SK-N-SH (cell line): ENCODE measurements at regions not wholly inside any gene's neighbourhood (a gene's known extent, or its start where the extent isn't known, plus 50 kb on each side); places are given as distances from the start of the nearest gene placed in this dataset.

Experiments
- CTCF ChIA-PET: fragments of 300-600, 350-600 bp; formaldehyde crosslinking; extraction: SDS; loops from one replicate; lab custom pipeline; 2021; lab: Yijun Ruan, JAX
- POLR2A ChIA-PET: fragments of 350-600 bp; sonication (Branson Sonifier 250); formaldehyde crosslinking; extraction: SDS; loops from one replicate; lab custom pipeline; 2020; ENCODE audit warnings: antibody characterized with exemption, inconsistent platforms; lab: Yijun Ruan, JAX
- DNase-seq: peaks from one replicate; pipeline ENCODE4 v3.0.0; 2012
- H2AFZ ChIP-seq: fragments of 200-600 bp; sonication (generic); 2 replicates; pipeline ENCODE4 v1.8.1; 2016; ENCODE audit warnings: antibody characterized with exemption, mild to moderate bottlenecking, low read depth
- H3F3A ChIP-seq: fragments of 200-600 bp; sonication (generic); replicated peaks from 2 replicates; pipeline ENCODE3; 2016; ENCODE audit warnings: antibody characterized with exemption, mild to moderate bottlenecking; ENCODE audit not compliant: insufficient read depth
- H3K27ac ChIP-seq, 2 experiments: fragments of 200-500 bp in 1 of 2; fragments of 200-600 bp in 1 of 2; sonication (Bioruptor generic) in 1 of 2; sonication (generic), shearing (Covaris generic) in 1 of 2; 2 replicates each; pipeline versions ENCODE4 v1.5.1 to v1.6.1; 2014 to 2016; ENCODE audit warnings: low read depth in 2 of 2, inconsistent platforms in 1 of 2, low read length in 1 of 2, mild to moderate bottlenecking in 1 of 2, mixed read lengths in 1 of 2
- H3K27me3 ChIP-seq: fragments of 200-600 bp; sonication (generic), shearing (Covaris generic); 2 replicates; pipeline ENCODE4 v1.6.1; 2016; ENCODE audit warnings: mixed run types; ENCODE audit not compliant: insufficient read depth
- H3K36me3 ChIP-seq, 2 experiments: fragments of 200-500 bp in 1 of 2; fragments of 200-600 bp in 1 of 2; sonication (Bioruptor generic) in 1 of 2; sonication (generic) in 1 of 2; replicated peaks in 1 of 2; 2 replicates each; pipeline versions ENCODE3 to v1.5.1; 2014 to 2016; ENCODE audit warnings: low read length in 1 of 2, mild to moderate bottlenecking in 1 of 2; ENCODE audit not compliant: insufficient read depth in 2 of 2, control insufficient read depth in 1 of 2
- H3K4me1 ChIP-seq, 2 experiments: fragments of 200-500 bp in 1 of 2; fragments of 200-600 bp in 1 of 2; sonication (Bioruptor generic) in 1 of 2; sonication (generic), shearing (Covaris generic) in 1 of 2; 2 replicates each; pipeline versions ENCODE4 v1.5.1 to v1.6.1; 2014 to 2016; ENCODE audit warnings: low read depth in 1 of 2, low read length in 1 of 2, mixed run types in 1 of 2; ENCODE audit not compliant: insufficient read depth in 2 of 2, control insufficient read depth in 1 of 2
- H3K4me2 ChIP-seq: fragments of 200-600 bp; sonication (generic), shearing (Covaris generic); 2 replicates; pipeline ENCODE4 v1.6.1; 2017; ENCODE audit warnings: mixed run types
- H3K4me3 ChIP-seq, 2 experiments: fragments of 200-500 bp in 1 of 2; fragments of 200-600 bp in 1 of 2; sonication (Bioruptor generic) in 1 of 2; sonication (generic), shearing (Covaris generic) in 1 of 2; 2 replicates each; pipeline versions ENCODE4 v1.5.1 to v1.8.1; 2014 to 2016; ENCODE audit warnings: low read depth in 2 of 2, inconsistent platforms in 1 of 2, low read length in 1 of 2, mild to moderate bottlenecking in 1 of 2, mixed read lengths in 1 of 2, moderate library complexity in 1 of 2
- H3K79me2 ChIP-seq: fragments of 200-600 bp; sonication (generic); 2 replicates; pipeline ENCODE4 v1.8.1; 2017; ENCODE audit warnings: mild to moderate bottlenecking; ENCODE audit not compliant: insufficient read depth
- H3K9ac ChIP-seq: fragments of 200-600 bp; sonication (generic); 2 replicates; pipeline ENCODE4 v1.6.1; 2017; ENCODE audit warnings: mixed run types
- H3K9me2 ChIP-seq: fragments of 200-600 bp; sonication (generic); 2 replicates; pipeline ENCODE4 v1.6.1; 2017; ENCODE audit warnings: mixed run types
- H3K9me3 ChIP-seq: fragments of 200-600 bp; sonication (generic); 2 replicates; pipeline ENCODE4 v1.6.1; 2017; ENCODE audit warnings: mixed run types, mild to moderate bottlenecking, moderate library complexity
- H4K20me1 ChIP-seq: fragments of 200-600 bp; sonication (generic); 2 replicates; pipeline ENCODE4 v1.6.1; 2017; ENCODE audit warnings: mild to moderate bottlenecking, mixed run types; ENCODE audit not compliant: insufficient read depth
- ELF1 ChIP-seq: IDR thresholded peaks from 2 replicates; pipeline ENCODE4 v1.4.0; 2012
- EZH2phosphoT487 ChIP-seq: fragments of 200-600 bp; sonication (generic); IDR thresholded peaks from 2 replicates; pipeline ENCODE4 v1.6.1; 2017; ENCODE audit warnings: low read depth, mixed run types, mild to moderate bottlenecking, antibody characterized with exemption, moderate library complexity, borderline replicate concordance
- FOXJ3 ChIP-seq: sonication (generic); formaldehyde crosslinking; IDR thresholded peaks from 2 replicates; pipeline ENCODE4 v1.5.1; 2020; ENCODE audit warnings: mild to moderate bottlenecking, missing genetic modification reagents
- FOXM1 ChIP-seq: IDR thresholded peaks from 2 replicates; pipeline ENCODE4 v1.4.0; 2012; ENCODE audit warnings: low read depth, mild to moderate bottlenecking
- JUND ChIP-seq: IDR thresholded peaks from 2 replicates; pipeline ENCODE4 v1.4.0; 2012
- MEF2A ChIP-seq: IDR thresholded peaks from 2 replicates; pipeline ENCODE4 v1.4.0; 2012; ENCODE audit warnings: low read depth, borderline replicate concordance
- MXI1 ChIP-seq: IDR thresholded peaks from 2 replicates; pipeline ENCODE4 v1.6.1; 2012; ENCODE audit warnings: mild to moderate bottlenecking, low read depth, low read length, improper control_type of control experiment
- NRF1 ChIP-seq: IDR thresholded peaks from 2 replicates; pipeline ENCODE4 v1.6.1; 2012; ENCODE audit warnings: low read depth, mild to moderate bottlenecking, low read length
- RAD21 ChIP-seq: IDR thresholded peaks from 2 replicates; pipeline ENCODE4 v1.6.1; 2012; ENCODE audit warnings: mild to moderate bottlenecking, low read length
- RXRA ChIP-seq: IDR thresholded peaks from 2 replicates; pipeline ENCODE4 v1.4.0; 2012; ENCODE audit warnings: low read depth, mild to moderate bottlenecking, borderline replicate concordance
- SMC3 ChIP-seq: IDR thresholded peaks from 2 replicates; pipeline ENCODE4 v1.6.1; 2012; ENCODE audit warnings: low read depth, low read length, improper control_type of control experiment
- WGBS: methylation state at CpG from one replicate; pipeline ENCODE4 v1.1.6; 2017; ENCODE audit warnings: low lambda C conversion rate; 5-methylcytosine and 5-hydroxymethylcytosine counted together
- TF ChIP-seq, protein P1 (sequence below): IDR thresholded peaks from 2 replicates; pipeline ENCODE4 v1.6.1; 2012; ENCODE audit warnings: mild to moderate bottlenecking, low read depth, low read length, moderate library complexity
- TF ChIP-seq, protein P2 (sequence below): fragments of 150-350 bp; IDR thresholded peaks from 2 replicates; pipeline ENCODE4 v1.6.1; 2017; ENCODE audit warnings: antibody characterized with exemption, low read length, low read depth, borderline replicate concordance

DNA sequence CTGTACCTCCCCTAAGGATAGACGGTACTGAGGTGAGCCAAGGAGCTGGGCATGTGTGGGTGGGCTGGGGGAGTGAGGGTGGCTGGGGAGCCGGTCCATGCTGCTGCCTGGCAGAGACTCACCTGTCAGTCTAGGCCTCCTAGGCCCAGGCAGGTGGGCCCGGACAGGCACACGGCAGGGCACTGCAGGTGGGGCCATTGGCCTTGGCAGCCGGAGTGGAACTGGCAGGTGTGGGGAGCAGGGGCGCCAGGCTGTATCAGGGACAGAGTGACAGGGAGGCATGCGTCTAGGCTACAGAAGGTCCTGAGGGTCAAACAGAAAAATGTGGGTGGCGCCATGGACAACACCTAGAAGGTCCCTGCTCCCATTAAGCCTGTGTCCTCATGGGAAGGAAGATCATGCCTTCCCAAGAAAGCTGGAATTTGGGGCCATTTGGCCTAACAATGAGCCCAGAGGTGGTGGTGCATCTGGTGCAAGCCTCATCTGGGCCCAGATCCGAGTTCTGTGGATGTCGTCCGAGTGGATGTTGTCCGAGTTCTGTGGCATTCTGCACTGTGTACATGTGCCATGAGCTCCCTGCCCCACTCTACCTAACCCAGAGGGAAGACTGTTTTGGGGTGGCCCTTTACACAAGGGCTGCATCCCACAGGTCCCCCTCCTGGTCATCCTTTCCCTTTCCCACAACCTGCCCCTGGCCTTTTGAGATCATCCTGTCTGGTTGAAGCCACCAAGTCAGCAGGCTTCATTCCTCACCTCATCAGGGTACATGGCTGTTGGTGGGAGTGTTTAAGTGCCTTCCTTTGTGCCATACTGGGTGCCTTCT is 249.7 kb downstream of the GLI2 start (continued):
- TF ChIP-seq, protein P1, sequence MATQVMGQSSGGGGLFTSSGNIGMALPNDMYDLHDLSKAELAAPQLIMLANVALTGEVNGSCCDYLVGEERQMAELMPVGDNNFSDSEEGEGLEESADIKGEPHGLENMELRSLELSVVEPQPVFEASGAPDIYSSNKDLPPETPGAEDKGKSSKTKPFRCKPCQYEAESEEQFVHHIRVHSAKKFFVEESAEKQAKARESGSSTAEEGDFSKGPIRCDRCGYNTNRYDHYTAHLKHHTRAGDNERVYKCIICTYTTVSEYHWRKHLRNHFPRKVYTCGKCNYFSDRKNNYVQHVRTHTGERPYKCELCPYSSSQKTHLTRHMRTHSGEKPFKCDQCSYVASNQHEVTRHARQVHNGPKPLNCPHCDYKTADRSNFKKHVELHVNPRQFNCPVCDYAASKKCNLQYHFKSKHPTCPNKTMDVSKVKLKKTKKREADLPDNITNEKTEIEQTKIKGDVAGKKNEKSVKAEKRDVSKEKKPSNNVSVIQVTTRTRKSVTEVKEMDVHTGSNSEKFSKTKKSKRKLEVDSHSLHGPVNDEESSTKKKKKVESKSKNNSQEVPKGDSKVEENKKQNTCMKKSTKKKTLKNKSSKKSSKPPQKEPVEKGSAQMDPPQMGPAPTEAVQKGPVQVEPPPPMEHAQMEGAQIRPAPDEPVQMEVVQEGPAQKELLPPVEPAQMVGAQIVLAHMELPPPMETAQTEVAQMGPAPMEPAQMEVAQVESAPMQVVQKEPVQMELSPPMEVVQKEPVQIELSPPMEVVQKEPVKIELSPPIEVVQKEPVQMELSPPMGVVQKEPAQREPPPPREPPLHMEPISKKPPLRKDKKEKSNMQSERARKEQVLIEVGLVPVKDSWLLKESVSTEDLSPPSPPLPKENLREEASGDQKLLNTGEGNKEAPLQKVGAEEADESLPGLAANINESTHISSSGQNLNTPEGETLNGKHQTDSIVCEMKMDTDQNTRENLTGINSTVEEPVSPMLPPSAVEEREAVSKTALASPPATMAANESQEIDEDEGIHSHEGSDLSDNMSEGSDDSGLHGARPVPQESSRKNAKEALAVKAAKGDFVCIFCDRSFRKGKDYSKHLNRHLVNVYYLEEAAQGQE = no peak
- TF ChIP-seq FOXJ3 (CRISPR knock-in tag) = no peak
- TF ChIP-seq EZH2phosphoT487 = no peak
- no peak for TF ChIP-seq JUND

DNA sequence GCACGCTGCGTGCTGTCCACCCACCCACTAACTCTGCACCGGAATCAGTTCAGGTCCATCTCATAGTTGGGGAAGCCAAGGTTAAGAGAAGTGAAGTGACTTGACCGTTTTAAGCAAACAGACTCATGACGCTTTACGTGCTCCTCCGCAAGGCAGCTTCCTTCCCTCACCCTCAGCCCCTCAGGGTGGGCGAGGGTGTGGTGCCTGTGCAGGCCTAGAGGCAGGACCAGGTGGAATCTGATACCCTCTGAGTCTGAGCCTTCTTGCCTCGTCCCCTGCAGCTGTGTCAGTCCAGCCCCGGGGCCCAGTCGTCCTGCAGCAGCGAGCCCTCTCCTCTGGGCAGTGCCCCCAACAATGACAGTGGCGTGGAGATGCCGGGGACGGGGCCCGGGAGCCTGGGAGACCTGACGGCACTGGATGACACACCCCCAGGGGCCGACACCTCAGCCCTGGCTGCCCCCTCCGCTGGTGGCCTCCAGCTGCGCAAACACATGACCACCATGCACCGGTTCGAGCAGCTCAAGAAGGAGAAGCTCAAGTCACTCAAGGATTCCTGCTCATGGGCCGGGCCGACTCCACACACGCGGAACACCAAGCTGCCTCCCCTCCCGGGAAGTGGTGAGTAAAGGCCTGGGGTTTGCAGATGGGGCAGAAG is 250.5 kb downstream of the GLI2 start:
- ChIA-PET POLR2A (no interaction called here), CTCF (interaction anchor here (0.9 to 1.0 kb wide), 2 partner anchors 53 to 84 kb away, joined by 3 read pairs; no protein-coding TSS in a partner anchor)
- no peak overlapping the region for H2AFZ ChIP-seq
- 95% methylated on average over 20 of the region's 27 CpGs for WGBS
- H3K27ac ChIP-seq = no peak overlapping the region
- H4K20me1 ChIP-seq = no peaks in the 10 kb centered on the region
- H3K9me3 ChIP-seq = no peaks in the 10 kb centered on the region
- TF ChIP-seq MXI1 (no peak), ELF1 (no peak), NRF1 (no peak)
- no peaks in the 10 kb centered on the region for H3K79me2 ChIP-seq
- H3K4me2 ChIP-seq = no peak overlapping the region
- no peak overlapping the region for H3K9ac ChIP-seq
- DNase-seq = peak; percentile 10
- H3K9me2 ChIP-seq = no peaks in the 10 kb centered on the region
- no peak overlapping the region for H3K4me3 ChIP-seq
- no peaks in the 10 kb centered on the region for H3K27me3 ChIP-seq
- H3K36me3 ChIP-seq = peaks cover 9 to 55% of the 10 kb centered on the region in 2 experiments
- H3K4me1 ChIP-seq = peaks cover 0 to 18% of the 10 kb centered on the region in 2 experiments; a peak in 1 of 4 replicates
- H3F3A ChIP-seq = no peaks in the 10 kb centered on the region

DNA sequence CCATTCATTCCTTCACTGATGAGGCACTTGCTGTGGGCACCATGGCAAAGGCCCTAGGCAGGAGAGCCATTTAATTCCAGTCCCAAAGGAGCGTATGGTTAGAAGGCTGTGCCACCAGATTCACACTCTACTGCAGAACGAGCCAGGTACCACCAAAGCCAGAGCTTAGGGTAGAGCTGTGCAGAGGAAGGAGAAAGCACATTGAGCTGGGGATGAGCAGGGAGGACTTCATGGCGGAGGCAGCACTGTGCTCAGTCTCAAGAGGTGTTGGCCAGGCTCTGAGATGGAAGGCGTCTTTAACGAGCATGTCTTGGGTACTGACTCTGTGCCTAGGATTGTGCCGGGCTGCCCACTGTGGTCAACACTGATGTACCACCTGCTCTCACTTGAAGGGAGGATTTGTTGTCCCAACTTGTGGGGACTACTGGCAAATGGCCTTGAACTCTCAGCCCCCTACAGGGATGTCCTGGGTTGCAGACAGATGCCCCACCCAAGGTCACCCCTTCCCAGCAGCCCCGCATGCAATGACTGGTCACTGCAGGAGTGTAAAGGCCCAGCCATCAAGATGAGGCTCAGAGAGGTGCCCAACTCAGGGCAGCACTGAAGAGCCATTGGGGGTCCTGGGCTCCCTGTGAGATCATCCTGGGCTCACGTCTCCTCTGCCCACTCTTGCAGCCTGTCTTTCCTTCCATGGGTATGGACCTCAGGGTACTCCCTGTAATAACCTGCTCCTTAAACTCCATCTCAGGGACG is 251.4 kb downstream of the GLI2 start:
- no peaks in the 10 kb centered on the region for H3F3A ChIP-seq
- no peaks in the 10 kb centered on the region for H3K27me3 ChIP-seq
- H3K79me2 ChIP-seq = no peaks in the 10 kb centered on the region
- H2AFZ ChIP-seq = no peak overlapping the region
- peaks cover 0 to 18% of the 10 kb centered on the region in 2 experiments; a peak in 1 of 4 replicates for H3K4me1 ChIP-seq
- no peak overlapping the region for H3K9ac ChIP-seq
- WGBS = 93% methylated on average over 8 of the region's 9 CpGs
- CTCF ChIA-PET = interaction anchor here (0.6 kb wide), 1 partner anchor 28 kb away, joined by 3 read pairs; no protein-coding TSS in a partner anchor
- H3K9me3 ChIP-seq = no peaks in the 10 kb centered on the region
- POLR2A ChIA-PET = no interaction called here
- no peak overlapping the region for H3K4me2 ChIP-seq
- peaks cover 9 to 59% of the 10 kb centered on the region in 2 experiments for H3K36me3 ChIP-seq
- no peaks in the 10 kb centered on the region for H4K20me1 ChIP-seq
- H3K4me3 ChIP-seq = no peak overlapping the region
- DNase-seq = peak; percentile 8
- H3K27ac ChIP-seq = no peak overlapping the region
- H3K9me2 ChIP-seq = no peaks in the 10 kb centered on the region
- TF ChIP-seq MEF2A (no peak), FOXM1 (no peak), RAD21 (no peak), SMC3 (no peak), RXRA (no peak)
- TF ChIP-seq, protein P2, sequence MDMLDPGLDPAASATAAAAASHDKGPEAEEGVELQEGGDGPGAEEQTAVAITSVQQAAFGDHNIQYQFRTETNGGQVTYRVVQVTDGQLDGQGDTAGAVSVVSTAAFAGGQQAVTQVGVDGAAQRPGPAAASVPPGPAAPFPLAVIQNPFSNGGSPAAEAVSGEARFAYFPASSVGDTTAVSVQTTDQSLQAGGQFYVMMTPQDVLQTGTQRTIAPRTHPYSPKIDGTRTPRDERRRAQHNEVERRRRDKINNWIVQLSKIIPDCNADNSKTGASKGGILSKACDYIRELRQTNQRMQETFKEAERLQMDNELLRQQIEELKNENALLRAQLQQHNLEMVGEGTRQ = no peak
- TF ChIP-seq, protein P1 = no peak
